C1 segment of cervical spinal cord (tissue), 14 donors: ENCODE measurements at regions not wholly inside any gene's neighbourhood (a gene's known extent, or its start where the extent isn't known, plus 50 kb on each side); places are given as distances from the start of the nearest gene placed in this dataset.

Experiments
- DNase-seq, 14 donors: peaks; one replicate each; lab custom pipeline; 2025; lab: John Stamatoyannopoulos, UW

DNA sequence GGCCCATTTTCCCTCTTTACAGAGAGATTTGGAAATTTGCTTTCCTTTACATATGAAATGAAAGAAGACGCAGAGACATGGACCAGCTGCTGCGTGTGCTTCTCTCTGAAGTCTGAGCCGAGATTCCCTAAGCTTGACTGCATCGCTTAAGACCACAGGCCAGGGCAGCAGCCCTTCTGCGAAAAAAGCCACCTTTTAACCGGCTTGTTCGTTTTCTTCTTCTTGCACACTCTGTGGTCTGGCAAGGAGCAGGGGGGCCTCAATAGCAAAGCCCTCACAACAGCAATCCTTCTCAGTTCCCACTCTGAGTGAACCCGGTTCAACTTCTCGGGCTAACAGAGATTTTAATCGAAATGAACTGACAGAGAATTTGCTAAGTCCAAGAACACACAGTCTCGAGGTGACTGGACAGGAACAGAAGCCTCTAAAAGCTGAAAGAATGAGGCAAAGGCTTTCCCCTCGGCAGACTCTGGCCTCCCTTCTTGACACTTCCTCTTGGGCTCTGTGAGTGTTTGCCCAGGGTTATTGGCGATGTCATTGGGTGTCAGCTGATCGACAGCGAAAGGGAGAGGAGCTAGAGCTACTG lies 512.9 kb upstream of the KLF4 start:
- DNase-seq = no peak

DNA sequence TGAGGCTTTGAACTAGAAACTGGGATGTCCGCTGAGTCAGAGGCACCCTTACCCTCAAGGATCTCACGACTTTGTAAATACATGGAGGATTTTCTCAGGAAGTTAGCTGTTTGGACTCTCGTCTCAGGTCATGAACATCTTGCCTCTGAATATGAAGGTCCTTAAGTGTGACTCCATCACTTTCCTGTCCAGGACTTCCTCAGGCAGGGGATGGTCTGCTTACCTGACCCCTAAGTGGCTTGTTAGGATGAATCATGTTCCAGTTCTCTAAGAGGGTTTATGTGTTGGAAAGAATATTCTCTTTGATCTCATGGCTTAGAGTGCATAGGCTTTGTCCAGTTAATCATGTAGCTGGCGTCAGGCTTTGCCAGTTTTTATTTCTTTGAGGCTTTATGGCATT lies 511.7 kb upstream of the KLF4 start:
- no peak for DNase-seq

DNA sequence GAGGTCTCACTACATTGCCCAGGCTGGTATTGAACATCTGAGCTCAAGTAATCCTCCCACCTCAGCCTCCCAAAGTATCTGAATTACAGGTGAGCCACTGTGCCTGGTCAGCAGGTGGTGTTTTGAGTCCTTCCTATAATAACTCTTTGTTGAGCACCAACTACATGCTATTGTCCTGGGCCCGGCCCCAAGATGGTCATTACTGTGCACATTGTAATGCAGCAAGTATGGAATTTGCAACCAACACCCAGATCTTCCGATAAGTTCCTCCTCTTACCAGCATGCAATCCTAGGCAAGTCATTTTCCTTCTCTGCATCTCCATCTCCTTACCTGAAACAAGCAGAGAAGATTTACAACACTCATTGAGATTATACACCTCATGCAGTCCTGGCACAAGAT lies 510.3 kb upstream of the KLF4 start:
- no peak for DNase-seq

DNA sequence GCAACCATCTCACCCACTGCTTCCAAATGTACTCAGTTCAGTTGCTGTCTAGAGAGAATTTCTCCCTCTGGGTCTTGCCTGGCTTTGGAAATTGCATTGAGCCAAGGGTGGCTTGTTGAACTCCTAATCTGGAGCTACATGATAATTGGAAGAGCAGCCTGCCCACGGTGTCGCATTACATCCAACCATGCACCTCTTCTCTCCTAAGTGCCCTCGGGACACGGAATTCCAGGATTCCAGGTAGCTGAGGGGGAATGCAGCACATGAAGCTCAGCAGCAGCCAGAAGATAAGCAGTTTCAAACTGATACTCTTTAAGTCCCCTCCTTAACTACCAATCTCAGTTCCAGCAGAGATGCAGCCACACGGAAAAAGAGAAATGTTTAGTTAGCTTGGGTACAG lies 509.4 kb upstream of the KLF4 start:
- no peak for DNase-seq

DNA sequence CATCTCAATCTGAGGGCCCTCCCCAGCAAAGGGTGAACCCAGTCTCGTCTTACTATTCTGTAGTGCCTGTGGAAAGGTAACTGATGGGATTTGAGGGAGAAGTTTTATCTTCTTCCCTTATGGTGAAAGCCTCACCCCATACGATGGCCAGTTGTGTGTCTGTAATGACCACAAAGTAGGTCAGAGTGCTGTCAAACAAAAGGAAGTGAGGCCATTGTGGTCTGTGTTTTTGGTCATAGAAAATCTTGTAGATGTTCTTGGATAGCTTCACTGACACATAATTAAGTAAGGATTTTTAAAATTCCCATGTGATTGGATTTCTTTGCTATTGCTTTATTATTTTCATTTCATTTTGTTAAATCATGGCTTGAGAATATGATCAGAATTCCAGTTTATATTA lies 505.1 kb upstream of the KLF4 start:
- no peak for DNase-seq

DNA sequence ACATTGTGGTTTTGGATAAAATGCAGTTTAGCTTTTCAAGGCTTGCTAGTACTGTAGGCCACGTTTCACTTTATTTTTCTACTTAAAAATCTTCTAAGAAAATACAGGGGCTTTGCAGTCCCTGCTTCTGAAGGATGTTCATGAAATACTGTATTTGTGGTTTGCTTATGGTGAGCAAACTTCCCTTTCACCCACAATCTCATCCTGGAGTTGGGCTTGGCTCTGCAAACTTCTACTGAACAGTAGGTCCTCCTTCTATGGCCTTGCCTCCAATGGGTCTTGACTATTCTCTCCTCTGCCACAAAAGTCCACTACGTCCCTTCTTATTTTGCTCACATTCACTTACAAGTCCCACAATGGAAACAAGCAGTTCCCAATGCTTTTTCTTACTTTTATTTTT lies 502.7 kb upstream of the KLF4 start:
- DNase-seq = no peak

DNA sequence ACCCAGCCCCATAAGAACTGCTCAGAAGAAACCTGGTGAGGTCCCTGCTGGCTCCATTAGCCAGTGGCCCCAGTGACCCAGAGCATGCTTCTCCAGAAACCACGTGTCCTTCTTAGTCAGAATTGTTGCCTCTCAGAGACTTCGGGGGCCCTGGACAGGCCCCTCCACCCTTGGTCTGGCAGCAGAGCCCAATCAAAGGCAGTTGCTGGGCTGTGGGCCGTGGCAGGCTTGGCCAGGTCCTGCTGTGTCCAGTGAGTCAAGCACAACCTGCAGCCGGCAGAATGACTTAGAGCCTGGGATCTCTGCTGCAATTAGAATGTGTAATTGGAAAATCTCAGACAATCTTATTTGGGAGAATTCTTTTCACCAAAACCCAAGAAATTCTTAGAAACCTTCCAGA lies 502.0 kb upstream of the KLF4 start:
- DNase-seq = peak in 1 of 14 donors; percentile 41

DNA sequence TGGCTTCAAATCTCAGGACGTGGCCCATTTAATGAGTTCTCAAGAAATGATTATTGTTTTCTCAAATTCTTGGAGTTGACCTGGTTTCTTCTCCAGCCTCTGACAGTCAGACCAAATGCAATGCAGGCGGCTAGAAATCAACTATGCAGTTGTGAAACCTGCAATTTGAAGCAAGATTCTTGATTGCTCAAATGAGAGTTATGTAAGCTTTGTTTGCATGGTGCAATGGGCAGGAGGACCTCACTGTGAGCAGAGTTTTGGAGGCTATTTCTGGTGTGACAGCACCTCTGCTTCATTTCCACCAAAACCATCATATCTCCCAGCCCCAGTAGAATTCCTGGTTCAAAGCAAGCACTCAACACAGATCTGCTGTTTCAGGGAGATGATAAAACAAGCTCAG lies 500.0 kb upstream of the KLF4 start:
- no peak for DNase-seq

DNA sequence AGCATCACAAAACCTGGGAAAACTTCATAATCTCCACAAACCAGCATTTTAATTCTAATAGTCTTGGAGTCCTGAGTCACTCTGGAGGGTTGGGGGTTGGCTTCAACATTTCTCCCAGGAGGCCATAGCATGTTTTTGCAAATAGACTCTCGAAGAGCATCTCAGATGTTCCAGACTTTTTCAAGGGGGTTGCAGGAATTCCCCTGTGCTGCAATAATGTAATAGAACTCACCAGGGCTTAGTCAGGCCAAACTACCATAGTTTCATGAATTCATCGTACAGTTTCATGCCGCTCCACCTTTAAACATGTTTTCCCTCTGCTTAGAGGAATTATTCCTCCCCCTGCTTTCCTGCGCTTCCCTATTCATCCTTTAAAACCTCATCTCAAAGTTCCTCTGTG lies 499.5 kb upstream of the KLF4 start:
- DNase-seq = no peak

DNA sequence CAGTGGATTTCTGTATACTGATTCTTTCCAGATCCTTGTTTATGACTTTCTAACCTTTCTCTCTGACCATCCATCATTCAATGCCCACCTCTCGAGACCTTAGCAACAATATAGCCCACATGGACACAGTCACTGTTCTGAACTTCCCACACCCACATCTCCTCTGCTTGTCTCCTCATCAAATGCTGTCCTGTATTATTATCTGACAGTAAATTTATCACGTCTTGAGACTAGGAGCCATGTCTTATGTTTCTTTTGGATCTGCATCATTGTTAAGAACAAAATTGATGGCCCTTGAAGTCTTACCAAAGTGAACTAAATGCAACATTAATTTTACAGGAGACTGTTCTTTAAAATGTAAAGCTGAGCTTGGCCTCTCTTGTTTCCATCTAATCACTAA lies 495.4 kb upstream of the KLF4 start:
- DNase-seq = no peak

DNA sequence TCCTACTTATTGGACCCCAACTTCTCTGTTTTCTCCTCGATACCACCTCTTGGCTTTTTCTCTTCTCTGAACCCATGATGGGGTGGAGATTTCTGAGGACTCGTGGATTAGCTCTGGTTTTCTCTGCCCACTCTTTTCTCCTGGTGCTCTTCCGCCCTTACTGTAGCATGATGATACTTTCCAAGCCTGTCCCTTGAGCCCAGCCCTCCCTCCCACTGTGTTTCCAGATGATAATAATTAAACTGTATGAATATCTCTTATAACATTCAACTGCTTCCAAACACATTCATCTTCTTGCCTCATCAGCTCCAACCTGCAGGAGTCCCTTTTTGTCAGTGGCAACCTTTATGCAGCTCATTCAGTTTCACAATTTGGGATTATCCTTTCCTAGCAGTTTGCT lies 494.2 kb upstream of the KLF4 start:
- no peak for DNase-seq

DNA sequence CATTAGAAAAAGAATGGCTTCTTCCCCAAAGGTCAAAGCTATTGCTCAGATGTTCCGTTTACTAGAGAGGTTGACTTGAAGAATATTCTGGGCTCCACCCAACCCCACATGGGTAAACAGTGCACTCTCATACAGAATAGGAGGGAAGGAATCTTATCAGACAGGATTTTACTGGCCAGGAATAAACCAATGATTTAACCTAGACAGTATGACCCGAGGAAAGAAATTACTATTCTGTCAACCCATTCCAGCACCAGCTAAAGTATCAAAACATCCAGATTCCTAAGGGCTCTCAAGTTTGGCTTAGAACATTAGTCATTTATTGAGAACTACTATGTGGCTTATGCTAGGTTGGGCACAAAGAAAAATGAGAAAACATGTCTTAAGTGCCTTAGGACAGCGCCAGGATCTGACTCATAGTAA lies 493.6 kb upstream of the KLF4 start:
- no peak for DNase-seq

DNA sequence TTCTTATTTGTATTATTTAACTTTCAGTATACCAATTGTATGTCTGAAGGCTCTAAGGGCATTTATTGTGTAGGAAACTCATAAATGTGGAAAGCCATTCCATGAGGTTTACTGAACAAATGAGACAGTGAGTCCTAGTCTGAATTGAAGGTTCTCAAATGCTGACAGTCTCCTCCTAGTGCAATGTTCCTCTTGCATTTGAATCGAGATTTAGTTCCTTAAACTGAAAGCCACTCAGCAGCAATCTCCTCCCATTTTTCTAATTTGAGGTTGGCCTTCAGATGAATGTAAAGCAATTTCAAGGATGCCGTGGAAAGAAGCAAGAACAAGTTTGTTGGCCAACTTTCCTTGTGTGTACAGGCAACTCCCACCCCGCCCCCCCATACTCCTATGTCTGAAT lies 493.2 kb upstream of the KLF4 start:
- no peak for DNase-seq

DNA sequence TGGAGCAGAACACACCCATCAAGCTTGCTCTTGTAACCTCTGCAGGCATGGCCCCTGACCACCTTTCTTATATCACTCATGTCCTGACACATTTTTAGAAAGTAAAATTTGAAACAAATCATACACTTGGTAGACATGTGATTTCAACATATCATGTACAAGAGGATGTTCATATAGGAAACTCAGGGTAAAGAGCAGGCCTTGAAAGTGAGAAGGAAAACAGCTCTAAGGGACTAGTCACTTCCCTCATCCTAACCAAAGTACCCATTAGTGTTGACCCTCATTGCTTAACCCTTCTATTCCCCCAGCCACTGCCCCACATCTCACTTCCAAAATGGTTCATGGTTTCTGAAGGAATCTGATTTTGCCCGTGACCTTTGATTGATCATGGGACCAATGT lies 492.4 kb upstream of the KLF4 start:
- no peak for DNase-seq

DNA sequence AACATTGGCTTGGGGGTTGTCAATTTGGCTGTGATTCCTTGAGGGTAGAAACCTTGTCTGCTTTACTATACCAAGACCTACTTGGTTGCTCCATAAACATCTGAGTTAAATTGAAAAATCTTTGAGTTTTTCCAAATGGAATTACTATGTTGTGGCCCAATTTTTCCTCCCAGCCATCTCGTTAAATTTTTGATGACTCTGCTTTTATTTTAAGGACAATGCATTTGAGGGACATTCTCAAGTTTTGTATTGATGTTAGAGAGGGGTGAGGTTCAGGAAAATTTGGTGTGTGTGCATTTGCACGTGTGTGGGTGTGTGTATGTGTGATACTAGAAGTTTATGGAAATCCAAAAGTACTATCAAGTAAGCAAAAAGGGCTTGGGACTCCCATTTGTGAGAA lies 491.4 kb upstream of the KLF4 start:
- no peak for DNase-seq

DNA sequence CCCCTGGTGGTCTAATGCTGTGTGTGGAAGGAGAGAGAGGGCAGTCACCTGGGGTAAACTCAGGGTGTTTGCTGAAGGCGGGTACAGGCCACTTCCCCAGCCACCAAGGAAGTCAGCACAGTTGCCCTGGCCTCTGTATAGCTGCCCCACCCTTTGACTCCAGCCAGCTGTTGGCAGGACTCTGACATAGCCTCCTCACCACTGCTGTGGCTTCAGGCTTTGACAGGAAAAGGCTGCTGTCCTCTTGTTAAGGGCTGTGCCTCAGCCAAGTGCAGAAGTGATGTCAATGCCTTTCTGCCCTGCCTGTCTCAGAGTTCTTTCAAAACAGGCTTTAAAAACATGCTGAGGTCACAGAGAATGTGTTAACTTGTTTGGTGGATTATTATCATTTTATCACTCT lies 487.2 kb upstream of the KLF4 start:
- no peak for DNase-seq

DNA sequence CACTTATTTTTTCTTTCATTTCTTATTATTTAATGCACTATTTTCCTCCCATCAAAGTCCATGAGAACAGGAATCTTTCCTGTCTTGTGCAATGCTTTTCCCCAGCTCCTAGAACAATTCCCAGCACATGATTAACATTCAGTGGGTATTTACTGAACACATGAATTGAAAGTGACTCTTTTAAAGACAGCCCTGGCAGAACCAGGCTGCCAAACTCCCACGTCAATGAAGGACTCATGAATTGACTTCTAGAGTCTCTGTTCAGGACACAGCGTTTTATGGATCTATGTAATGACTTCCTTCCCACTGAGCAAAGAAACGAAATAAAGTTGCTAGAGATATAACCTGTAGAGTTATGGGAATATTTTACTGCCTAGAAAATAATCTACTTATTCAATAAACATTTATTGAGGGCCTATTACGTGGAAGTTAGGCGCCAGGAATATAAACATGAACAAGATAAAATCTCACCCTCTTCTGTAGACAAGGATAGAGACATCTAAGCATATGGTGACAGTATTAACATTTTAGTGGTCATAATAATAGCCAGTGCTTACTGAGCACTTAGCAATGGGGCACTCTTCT lies 485.9 kb upstream of the KLF4 start:
- no peak for DNase-seq

DNA sequence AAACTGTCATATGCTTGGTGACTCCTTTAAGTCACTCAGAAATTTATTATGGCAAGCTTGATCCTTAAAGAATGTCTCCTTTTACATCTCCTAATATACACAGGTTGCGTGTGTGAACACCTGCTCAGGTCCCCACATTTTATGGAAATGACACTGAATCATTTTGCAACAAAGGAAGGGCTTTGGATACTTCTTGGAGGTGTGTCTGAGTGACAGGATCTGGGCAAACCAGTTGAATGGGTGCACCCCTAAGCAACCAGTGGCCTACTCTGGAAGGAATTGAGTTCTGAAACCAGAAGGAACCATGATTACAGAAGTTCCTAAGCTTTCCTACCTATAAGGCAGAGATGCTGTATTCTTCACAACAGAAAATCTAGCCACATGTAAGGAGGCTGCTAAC lies 483.9 kb upstream of the KLF4 start:
- no peak for DNase-seq

DNA sequence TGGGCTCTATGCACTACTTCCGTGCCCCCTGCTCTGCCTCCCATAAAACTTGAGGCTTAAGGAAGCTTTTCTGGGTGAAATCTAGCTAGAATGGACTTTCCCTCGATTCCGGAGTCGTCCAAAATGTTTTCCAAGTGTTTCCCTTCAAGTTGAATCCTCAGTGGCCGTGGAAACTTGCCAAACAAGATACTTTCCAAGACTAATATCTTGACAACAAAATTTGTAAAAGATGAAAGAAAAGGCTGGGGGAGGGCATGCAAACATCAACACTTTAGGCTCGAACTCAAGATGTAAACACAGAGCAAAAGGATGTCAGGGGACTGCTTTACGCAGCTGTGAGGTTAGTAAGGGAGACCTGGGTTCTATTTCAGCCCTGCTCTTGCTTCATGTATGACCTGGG lies 482.8 kb upstream of the KLF4 start:
- no peak for DNase-seq

DNA sequence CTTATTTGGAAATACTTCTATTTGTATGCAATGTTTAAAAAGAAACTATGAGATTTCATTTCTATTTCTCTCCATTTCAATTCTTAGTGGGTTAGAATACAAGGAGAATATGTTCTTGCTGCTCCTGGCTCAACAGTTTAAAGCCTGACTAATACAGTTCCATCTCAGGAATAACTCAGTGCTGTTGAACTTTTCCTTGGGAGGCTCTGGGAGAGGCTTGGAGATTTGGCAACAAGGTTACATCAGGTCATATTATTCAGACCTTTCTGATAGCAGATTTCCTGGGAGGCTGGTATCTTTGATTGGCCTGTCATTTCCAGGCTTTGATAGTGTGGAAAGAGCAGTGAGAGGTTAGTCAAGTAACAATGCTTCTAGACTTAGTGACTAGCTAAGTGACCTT lies 481.7 kb upstream of the KLF4 start:
- no peak for DNase-seq

DNA sequence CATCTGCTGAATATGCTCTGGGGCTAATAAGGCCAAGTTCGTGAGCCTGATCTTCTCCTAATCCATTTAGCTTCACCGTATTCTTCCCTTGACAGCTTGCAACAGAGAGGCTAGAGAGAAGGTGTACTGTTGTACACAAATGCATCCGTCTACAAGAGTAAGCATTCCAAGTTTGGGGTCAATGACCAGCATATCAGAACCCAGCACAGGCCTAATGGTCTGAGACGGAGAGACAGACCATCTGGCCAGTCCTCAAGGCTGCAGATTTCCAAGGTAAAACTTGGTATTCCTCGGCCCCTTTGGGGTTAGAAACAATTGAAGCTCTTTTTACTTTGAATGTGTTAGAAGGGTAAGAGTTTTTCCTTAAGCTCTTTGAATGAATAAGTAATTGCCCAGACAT lies 481.2 kb upstream of the KLF4 start:
- no peak for DNase-seq

DNA sequence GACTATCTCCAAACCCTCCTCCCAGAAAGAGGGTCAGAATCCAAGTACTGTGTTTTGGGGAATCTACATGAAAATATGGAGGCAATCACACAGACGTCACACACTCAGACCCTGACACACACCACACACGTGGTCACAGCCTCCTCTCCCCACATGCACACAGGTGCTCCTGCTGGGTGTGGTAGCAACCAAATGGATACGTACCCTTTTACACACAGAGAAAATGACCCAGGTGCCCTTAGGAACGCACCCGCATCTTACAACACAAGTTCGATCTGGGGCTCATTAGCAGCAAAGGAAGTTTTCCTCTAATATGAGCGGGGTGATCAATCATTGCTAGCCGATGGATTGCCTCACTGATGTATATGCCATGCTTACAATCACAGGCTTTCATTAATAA lies 480.2 kb upstream of the KLF4 start:
- DNase-seq = no peak

DNA sequence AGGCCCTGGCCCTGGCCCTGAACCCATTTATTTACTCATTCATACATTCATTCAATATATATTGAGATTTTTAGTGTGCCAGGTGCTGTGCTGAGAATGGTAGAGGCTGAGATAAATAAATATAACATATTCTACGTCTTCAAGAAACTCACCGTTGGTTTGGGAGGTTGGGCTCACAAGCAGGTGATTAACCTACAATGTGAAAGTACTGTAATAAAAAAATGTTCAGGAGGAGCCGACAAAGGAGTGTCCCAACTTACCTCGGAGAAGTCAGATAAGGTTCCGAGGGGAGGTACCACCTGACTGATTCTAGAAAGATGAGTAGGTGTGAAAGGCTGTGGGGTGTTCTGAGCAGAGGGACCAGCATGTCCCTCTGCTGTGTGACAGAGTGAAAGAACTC lies 479.6 kb upstream of the KLF4 start:
- no peak for DNase-seq

DNA sequence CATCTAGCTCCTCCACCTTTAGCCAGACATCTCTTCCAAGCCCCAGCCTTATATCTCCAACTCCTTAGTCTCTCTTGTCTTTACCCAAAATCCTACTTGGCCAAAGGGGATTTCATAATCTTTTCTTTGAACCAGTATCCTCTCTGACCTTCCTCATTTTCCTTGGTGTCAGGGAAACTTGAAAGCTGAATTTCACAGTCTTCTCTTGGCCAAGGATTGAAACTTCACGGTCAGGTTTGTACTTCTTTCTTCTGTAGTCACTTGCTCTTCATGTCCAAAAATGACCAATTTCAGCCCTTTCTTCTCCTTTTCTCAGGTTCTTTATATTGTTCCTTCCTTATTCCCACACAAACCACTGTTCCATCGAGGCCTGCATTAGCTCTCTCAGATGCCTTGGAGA lies 473.7 kb upstream of the KLF4 start:
- no peak for DNase-seq
